NCI-H187 (cell line): ENCODE measurements at regions not wholly inside any gene's neighbourhood (a gene's known extent, or its start where the extent isn't known, plus 50 kb on each side); places are given as distances from the start of the nearest gene placed in this dataset.
"Not testable (repeated sequence)": the region's sequence is repeated elsewhere in the genome, so short reads cannot be mapped to it uniquely, and the experiment has no call there.

Experiments used
- DNase-seq, 2 experiments: peaks; one replicate each; lab custom pipeline; 2025; lab: John Stamatoyannopoulos, UW

DNA sequence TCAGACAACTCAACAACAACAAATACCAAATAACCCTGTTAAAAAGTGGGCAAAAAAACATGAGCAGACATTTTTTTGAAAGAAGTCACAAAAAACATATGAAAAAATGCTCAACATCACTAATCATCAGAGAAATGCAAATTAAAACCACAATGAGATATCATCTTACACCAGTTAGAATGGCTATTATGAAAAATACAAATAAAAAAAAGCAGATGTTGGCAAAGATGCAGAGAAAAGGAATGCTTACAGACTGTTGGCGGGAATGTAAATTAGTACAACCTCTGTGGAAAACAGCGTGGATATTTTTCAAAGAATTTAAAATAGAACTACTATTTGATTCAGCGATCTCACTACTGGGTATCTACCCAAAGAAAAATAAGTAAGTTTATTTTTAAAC lies 114.0 kb downstream of the SLC38A4 start:
- DNase-seq = no peak

DNA sequence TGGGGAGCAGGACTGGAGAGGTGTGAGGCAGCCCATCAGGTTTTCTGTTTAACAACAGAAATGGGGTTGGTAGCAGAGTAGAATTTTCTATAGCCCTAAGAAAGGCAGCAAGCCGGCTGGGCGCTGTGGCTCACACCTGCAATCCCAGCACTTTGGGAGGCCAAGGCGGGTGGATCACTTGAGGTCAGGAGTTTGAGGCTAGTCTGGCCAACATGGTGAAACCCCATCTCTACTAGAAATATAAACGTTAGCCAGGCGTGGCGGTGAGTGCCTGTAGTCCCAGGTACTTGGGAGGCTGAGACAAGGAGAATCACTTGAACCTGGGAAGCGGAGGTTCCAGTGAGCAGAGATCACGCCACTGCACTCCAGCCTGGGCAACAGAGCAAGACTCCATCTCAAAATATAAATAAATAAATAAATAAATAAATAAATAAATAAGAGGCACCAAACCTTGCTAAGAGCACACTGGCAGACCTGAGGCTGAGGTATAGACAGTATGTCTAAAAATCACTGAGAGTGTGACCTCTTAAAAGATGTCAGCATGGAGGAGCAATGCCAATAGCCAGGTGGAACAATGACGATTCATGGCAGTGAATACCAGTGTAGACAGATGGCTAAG lies 115.6 kb downstream of the SLC38A4 start:
- no peak for DNase-seq

DNA sequence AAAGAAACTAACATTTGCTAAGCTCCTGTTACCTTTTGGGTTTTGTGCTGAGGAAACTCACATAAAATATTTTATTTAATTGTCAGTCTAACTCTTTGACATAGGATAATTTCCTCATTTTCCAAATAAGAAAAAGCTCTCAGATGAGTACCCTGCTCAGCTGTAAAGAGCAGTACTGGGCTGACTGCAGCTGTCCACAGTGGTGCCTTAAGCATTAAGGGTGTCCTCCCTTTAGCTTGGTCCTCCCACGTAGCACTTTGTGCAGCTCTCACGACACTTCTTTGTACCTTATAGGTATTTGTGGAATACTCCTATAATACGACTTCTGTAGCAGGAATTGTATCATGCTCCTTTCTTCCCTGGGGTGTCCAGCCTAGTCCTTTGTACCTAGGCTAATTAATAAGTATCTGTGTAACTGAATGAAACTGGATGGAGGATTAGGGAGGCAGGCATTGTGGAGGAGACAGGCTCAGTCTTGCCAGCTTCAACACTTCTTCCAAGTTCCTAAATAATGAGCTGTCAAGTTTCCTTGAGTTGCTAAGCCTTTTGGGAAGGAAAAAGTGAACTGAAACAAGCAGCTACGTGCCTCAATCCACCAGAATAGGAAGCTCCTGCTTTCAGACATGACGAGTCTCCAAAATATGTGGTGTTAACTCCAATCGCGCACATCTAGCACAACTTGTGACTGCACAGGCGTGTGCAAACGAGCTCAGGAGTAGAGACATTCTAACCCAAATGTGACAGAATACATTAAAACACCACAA lies 123.0 kb downstream of the SLC38A4 start:
- no peak for DNase-seq

GRCh38 chr12:46701356-46701755 lies 124.4 kb downstream of the SLC38A4 start:
- DNase-seq = no peak

DNA sequence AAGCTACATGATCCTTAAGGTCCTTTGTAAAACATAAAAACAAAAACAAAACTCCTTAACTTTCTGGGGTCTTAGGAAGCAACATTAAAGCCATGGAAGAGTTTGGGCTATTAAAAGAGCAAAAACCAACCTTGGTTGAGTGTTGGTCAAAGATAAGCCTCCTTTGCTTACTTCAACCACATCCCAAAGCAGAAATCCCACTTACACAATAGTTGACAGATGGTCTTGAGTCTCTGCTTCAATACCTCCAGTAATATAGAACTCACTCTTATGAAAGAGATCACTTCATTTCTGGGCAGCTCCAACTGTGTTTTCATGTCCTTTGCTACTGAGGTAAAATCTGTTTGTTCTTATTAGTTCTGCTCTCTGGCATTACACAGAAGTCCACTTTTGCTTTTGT lies 125.8 kb downstream of the SLC38A4 start:
- no peak for DNase-seq

GRCh38 chr12:46698003-46698402 lies 127.8 kb downstream of the SLC38A4 start:
- no peak for DNase-seq

DNA sequence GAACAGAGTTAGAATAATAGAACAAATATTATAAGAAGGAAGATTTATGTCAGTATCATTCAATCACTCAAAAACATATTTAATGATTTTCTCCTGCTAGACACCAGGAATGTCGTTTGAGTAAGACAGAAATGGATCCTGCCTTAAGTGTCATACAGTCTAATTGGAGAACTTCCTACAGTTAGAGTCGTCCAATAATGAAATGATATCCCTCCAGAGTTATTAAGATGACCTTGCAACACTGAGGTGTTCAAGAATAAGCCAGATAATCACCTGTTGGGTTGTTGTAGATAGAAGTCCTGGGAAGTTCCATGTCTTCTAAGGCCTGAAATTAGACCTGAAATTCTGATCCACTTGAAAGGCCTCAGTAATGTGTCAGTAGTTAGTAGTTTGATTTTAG lies 132.3 kb downstream of the SLC38A4 start:
- no peak for DNase-seq

DNA sequence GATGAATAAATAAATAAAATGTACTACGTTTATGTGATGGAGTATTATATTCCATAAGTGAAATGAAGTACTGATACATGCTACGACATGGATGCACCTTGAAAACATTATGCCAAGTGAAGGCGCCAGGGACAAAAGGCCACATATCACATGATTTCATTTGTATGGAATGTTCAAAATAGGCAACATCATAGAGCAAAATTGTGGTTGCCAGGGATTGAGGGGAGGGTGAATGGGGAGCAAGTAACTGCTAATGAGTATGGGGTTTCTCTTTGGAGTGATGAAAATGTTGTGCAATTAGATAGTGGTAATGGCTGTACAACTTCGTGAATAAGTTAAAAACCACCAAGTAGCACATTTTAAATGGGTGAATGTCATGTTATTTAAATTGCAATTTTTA lies 132.8 kb downstream of the SLC38A4 start:
- DNase-seq = no peak

GRCh38 chr12:46692606-46693005 lies 133.2 kb downstream of the SLC38A4 start:
- no peak for DNase-seq

GRCh38 chr12:46686267-46686942 lies 139.4 kb downstream of the SLC38A4 start:
- no peak for DNase-seq

- not testable (repeated sequence) for DNase-seq
Observed at GRCh38 chr12:46684243-46684642, 141.6 kb downstream of the SLC38A4 start.

GRCh38 chr12:46682148-46682547 lies 143.6 kb downstream of the SLC38A4 start:
- DNase-seq = no peak

GRCh38 chr12:46680506-46680905 lies 145.3 kb downstream of the SLC38A4 start:
- no peak for DNase-seq

DNA sequence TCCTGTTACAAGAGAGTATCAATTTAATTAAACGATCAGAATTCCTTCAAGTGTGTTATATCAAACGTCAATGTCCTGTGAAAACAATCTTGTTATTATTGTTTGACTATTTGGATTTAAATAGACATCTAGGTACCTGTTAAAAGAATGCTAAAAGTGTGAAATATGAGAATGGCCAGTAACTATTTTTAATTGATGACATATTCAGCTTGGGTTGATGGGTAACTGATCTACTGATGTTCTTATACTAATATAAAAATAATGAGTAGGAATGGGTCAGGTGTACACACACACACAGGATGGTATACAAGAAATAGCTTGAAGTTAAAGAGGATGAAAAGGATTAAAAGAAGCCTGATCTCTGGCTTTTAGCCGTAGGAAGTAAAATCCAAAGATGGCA lies 146.0 kb downstream of the SLC38A4 start:
- no peak for DNase-seq

DNA sequence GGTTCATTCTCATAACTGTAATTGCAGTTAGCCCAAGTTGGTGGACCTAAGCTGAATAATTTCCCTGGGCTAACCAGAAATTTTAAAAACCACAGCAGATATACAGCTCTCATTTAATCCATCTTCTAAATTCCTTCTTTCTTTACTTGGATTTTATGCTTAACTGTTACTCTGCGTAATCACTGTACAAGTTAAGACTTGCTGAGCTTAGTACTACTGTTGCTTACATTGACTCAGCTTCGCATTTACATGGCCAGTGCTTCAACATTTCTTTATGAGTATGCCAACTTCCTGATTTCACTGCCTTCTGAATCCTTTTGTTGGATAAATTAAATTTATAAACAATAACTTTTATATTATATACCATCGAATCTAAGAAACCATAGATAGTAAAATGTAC lies 147.4 kb downstream of the SLC38A4 start:
- DNase-seq = no peak

DNA sequence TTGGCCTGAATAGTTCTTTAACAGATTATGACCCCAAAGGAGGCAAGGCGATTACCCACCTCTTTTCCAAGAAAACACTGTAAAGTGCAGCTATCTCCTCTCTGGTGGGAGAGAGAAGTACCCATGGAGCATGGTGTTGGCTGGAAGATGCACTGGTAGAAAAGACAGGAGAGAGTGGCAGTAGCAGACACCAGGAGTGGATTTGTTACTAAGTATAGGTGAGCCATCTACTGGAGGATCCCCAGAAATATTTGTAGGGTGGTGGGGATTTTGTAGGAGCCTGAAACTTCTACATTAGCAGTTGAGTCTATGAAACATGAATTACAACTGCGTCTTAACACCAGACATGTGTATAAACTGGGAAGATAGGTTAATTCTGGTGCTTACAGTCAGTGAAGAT lies 148.0 kb downstream of the SLC38A4 start:
- no peak for DNase-seq

GRCh38 chr12:46676797-46677520 lies 148.8 kb downstream of the SLC38A4 start:
- DNase-seq = no peak

DNA sequence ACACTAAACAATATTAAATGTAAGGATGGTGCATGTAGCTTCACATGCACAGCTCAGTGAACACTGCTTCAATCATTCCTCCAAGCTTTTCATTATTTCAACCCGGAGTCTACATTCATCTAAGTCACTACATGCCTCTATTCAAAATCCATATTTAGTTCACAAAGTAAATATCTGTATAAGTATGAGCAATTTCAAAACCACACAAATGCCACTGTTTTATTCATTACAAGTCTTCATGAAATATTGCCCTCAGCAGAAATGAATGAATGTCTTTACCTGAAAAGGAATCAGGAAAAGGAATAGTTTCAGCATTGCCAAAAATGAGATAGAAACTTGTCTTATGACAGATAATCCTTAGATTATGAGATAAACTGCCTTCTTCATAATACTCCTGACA lies 149.4 kb downstream of the SLC38A4 start:
- no peak for DNase-seq

GRCh38 chr12:46675736-46676135 lies 150.1 kb downstream of the SLC38A4 start:
- DNase-seq = no peak

DNA sequence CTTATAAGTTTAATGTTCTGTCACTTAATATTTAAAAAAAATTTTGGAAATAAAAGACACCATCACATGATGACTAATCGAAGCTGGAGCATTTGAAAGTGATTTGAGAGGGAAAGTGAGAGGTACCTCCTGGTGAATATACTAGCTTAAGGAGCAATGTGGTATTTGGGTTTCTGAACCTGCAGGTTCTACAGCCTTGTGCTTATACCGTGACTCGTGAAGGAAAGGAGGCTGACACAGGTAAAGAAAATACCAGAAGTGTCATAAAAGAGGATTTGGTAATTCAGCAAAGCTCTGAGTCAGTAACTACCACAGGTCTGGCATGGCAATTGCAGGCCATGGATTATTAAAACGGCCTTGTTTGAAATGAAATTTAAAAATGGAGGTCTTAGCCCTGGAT lies 151.0 kb downstream of the SLC38A4 start:
- no peak for DNase-seq

DNA sequence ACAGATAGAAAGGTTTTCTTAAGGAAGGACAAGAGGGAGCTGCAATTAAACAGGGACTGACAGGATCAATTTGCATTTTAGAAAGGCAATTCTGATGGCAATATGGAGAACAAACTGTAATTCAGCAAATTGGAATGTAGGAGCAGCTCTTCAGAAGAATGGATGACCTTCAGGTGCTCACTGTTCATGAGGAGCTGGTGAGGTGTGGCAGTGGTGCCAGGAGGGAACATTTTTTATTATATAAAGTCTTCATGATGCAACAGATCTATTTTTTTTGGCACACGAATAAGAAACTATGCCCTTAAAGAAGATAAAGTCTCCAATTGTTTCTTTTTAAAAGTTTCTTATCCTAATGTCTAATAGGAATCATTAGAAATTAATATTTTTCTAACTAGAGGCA lies 151.7 kb downstream of the SLC38A4 start:
- no peak for DNase-seq

DNA sequence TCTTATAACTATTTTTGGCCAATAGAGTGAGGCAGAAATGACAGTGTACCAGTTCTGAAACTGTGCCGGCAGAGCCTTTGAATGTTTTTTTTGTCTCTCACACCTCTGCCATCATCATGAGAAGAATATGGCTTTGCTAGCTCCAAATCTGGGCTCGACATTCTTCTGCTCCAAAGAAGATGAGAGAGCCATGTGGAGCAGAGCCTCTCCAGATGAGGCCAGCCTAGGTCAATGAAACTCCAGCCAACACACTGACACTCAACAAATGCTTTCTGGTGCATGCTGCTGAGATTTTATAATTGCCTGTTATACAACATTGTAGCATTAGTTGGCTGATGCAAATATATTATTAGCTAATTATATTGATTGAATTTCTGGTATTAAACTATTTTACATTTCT lies 154.7 kb downstream of the SLC38A4 start:
- no peak for DNase-seq

DNA sequence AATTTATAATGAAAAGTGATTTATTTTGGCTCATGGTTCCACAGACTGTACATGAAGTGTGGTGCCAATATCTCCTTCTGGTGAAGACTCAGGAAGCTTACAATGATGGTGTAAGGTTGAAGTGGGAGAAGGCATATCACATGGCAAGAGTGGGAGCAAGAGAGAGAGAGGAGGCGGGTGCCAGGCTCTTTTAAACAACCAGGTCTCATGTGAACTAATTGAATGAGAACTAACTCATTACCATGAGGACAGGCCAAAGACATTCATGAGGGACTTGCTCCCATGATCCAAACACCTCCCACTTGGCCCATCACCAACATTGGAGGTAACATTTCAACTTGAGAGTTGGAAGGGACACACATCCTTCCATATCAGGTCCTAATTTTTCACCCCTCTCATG lies 155.2 kb downstream of the SLC38A4 start:
- DNase-seq = no peak
